ENCODE measurements at regions not wholly inside any gene's neighbourhood (a gene's known extent, or its start where the extent isn't known, plus 50 kb on each side); places are given as distances from the start of the nearest gene placed in this dataset.

- no peak for TF ChIP-seq CTCF (conservative IDR thresholded peaks at IDR 0.05; ENCODE audit: low read depth, low read length)
- DNase-seq (ENCODE audit: low read depth): no peak
- no peak overlapping the region for H3K4me3 ChIP-seq (ENCODE audit: low read depth, low read length)
Observed at GRCh38 chr4:83783215-83783614, 247.3 kb downstream of the GPAT3 start.

DNA sequence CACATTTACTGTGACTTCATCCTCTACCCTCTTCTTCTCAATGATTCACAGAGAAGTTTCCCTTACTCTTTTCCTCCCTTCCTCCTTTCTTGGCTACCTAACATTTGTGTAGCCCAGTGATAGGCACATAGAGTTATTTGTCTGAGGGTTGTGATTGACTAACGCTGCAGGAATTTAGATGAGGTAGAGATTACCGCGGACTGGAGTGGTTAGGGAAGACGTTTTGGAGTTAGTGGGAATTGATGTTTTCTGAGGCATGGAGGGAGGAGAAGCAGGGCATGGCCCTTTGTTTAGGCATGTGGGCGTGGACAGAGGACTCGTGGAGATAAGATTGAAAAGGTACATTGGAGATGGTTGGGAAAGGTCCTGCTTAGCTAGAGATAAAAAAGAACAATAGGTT, 246.7 kb downstream of the GPAT3 start:
- no peak for TF ChIP-seq CTCF (conservative IDR thresholded peaks at IDR 0.05; ENCODE audit: low read depth, low read length)
- DNase-seq (ENCODE audit: low read depth): no peak

GRCh38 chr4:83781434-83781833, 245.5 kb downstream of the GPAT3 start:
- TF ChIP-seq CTCF (conservative IDR thresholded peaks at IDR 0.05; ENCODE audit: low read depth, low read length): no peak
- no peak overlapping the region for H3K4me3 ChIP-seq (ENCODE audit: low read depth, low read length)
- no peak for DNase-seq (ENCODE audit: low read depth)

More for the DNA sequence above, 246.7 kb downstream of the GPAT3 start:
- H3K4me3 ChIP-seq (ENCODE audit: low read depth, low read length): no peak overlapping the region

DNA sequence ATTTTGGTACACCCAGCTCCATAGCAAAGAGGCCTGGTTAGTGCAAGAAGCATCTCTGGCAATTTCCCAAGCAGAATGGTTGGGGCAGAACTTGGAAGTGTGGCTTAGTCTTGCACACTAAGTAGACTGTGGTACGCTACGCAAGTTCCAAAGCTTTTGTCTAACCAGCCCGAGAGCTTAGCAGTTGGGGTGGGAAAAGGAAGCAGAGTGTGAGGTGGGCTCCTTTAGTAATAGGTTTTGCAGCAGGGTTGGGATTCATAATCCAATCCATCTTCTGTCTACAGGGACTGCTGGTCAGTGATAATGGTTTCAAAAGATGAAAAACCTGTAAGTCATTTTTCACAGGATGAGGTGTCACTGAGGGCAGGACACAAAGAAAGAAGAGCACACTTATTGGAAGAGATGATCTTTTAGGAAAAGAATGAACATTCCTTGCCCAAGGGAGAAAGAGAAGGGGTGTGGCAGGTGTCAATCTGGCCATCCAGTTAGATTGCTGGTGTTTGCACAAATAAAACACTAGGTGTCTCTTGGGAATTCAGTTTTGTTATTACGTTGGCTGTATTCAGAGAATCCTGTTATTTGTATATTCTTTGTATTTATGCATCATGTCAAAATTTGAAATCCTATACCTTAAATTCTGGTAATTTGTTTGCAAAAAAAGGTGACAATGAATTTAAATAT, 244.3 kb downstream of the GPAT3 start:
- no peak overlapping the region for H3K4me3 ChIP-seq (ENCODE audit: low read depth, low read length)
- no peak for DNase-seq (ENCODE audit: low read depth)
- peak; percentile 43 for TF ChIP-seq CTCF (conservative IDR thresholded peaks at IDR 0.05; ENCODE audit: low read depth, low read length)

DNA sequence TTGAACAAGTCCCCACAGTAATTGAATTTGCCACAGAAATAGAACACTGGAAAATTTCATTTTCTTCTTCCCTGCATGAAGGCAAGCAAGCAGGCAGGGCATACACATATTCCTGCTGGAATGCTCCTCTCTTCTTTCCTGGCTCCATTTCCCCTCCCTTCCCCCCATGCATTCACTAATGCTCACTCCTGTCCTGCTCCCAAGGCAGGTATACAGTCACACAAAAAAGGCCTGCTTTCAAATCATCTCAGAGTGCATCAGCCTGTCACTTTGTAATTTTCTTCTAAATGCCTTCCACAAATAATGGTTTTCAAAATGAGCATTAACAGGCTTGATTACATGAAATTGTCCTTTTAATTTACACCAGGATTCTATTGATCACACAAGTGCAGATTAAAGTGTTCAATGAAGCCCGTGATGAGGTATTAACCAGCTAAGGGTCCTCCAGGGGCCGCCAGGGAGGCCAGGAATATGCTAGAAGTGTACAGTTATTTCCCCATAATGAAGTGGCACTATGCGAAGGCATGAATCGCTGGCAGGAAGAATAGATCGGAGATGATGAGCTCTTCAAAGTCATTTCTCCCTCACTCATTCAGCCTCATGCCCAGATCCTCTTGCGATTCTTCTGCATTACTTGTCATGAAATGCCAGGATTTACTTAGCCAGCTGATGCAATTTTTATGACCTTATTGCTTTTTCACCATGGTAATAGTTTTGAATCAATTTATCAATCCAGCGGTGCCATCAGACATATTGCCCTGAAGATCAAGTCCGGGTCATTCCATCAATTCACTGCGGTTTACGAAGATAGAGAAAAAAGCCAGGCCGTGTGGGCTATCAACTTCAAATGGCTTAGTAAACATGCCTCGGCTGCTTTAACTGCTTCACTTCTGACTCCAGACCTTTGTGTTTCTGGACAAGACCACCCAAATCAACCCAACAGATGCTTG, 243.5 kb downstream of the GPAT3 start:
- H3K4me3 ChIP-seq (ENCODE audit: low read depth, low read length): no peak overlapping the region
- no peak for TF ChIP-seq CTCF (conservative IDR thresholded peaks at IDR 0.05; ENCODE audit: low read depth, low read length)
- no peak for DNase-seq (ENCODE audit: low read depth)

- TF ChIP-seq CTCF (conservative IDR thresholded peaks at IDR 0.05; ENCODE audit: low read depth, low read length): no peak
- DNase-seq (ENCODE audit: low read depth): no peak
- no peak overlapping the region for H3K4me3 ChIP-seq (ENCODE audit: low read depth, low read length)
Observed at GRCh38 chr4:83772685-83773084, 236.8 kb downstream of the GPAT3 start.

All from epithelial cell of proximal tubule (primary cell).